Brain microvascular endothelial cell (primary cell): ENCODE measurements at regions not wholly inside any gene's neighbourhood (a gene's known extent, or its start where the extent isn't known, plus 50 kb on each side); places are given as distances from the start of the nearest gene placed in this dataset.

Source experiments
- DNase-seq: peaks from one replicate; pipeline ENCODE4 v3.0.0-alpha.2; 2020
- H3K27ac ChIP-seq: fragments of 250-450 bp; sonication (Bioruptor Pico); 2 replicates; pipeline ENCODE4 v1.5.1; 2020; ENCODE audit warnings: mild to moderate bottlenecking, moderate library complexity
- H3K27me3 ChIP-seq: fragments of 250-450 bp; sonication (Bioruptor Pico); replicated peaks from 2 replicates; pipeline ENCODE4 v1.5.1; 2020; ENCODE audit warnings: mild to moderate bottlenecking
- H3K36me3 ChIP-seq: fragments of 250-450 bp; sonication (Bioruptor Pico); replicated peaks from 2 replicates; pipeline ENCODE4 v1.5.1; 2020; ENCODE audit warnings: mild to moderate bottlenecking
- H3K4me3 ChIP-seq: 2 replicates; pipeline ENCODE4 v1.5.1; 2011; ENCODE audit warnings: low read depth, mild to moderate bottlenecking, control low read depth, low read length, moderate library complexity
- CTCF ChIP-seq: IDR thresholded peaks from 2 replicates; pipeline ENCODE4 v1.5.1; 2011; ENCODE audit warnings: low read depth, mild to moderate bottlenecking, moderate library complexity, low read length, control low read depth, inconsistent platforms; ENCODE audit errors: missing control alignments
- in situ Hi-C: cut with HindIII; loops from 2 replicates; pipeline ENCODE4 v1.10.0; 2017; ENCODE audit warnings: low sequenced_read_pairs, low pct_ligation_motif_present

DNA sequence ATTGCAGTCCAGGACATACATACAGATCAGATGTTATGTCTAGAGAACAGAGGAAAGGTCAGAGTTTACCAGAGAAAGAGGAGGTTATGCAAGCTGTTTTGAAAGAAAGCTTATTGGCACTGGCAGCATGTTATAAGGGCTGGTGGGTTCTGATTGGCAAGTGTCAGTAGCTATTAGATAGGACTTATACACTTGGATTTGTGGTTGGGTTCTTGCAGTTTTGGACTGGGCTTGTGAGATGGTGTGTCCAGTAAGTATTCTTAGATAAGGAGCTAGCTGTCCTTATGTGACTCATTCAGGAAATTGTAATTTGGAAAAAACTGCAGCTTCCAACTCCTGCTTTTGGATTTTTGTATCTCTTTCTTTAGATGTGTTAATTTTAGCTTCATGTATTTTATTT, 130.7 kb upstream of the NAMPT start:
- peak; percentile 36 for DNase-seq
- in situ Hi-C loops: no loop called here
- no peaks in the 10 kb centered on the region for H3K27me3 ChIP-seq
- H3K36me3 ChIP-seq: no peaks in the 10 kb centered on the region
- H3K4me3 ChIP-seq: no peak overlapping the region
- no peak overlapping the region for H3K27ac ChIP-seq
- TF ChIP-seq CTCF: no peak

GRCh38 chr7:106413446-106413845, 128.7 kb upstream of the NAMPT start:
- Histone ChIP-seq H3K4me3 (no peak overlapping the region), H3K27ac (no peak overlapping the region), H3K27me3 (no peaks in the 10 kb centered on the region), H3K36me3 (no peaks in the 10 kb centered on the region)
- DNase-seq: no peak
- in situ Hi-C loops: no loop called here
- no peak for TF ChIP-seq CTCF

- Histone ChIP-seq H3K27me3 (no peaks in the 10 kb centered on the region), H3K27ac (no peak overlapping the region), H3K36me3 (no peaks in the 10 kb centered on the region), H3K4me3 (no peak overlapping the region)
- DNase-seq: no peak
- in situ Hi-C loops: no loop called here
- TF ChIP-seq CTCF: no peak
Measured at GRCh38 chr7:106405697-106406141, 120.9 kb upstream of the NAMPT start.

DNA sequence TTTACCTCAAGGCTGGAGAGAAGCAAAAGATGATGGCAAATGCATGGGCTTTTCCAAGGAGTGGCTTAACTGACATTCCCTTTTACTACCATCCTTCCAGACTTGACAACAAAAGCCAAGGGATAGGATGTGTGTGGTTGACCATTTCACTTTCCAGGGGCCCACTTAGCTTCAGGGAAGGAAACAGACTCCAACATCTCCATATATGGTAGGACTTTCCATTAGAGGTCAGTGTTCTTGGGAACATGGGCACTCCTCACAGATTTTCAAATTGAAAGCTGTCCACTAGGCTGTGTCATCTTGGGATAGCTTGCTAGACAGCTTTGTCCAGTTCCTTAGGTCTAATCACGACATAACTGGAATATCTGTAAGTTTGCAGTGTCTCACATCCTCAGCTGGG, 118.1 kb upstream of the NAMPT start:
- no peak for DNase-seq
- in situ Hi-C loops: no loop called here

DNA sequence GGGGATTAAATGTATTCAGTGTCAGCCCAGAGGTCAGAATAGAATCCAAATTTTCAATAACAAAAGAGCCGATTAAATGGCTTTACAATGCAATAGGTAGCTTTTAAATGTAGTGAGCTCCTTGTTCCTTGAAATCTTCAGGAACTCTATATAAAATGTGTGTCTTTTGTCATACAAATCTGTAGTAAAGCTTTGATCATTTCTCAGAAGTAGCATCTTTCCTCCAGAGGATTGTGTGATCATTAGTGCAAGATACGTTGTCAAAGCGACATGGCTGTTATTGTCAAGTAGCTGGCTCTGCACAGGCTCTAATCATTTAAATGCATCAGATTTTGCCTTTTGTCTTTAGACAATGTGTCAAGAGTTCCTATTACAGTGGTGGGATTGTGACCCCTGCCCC, 116.1 kb upstream of the NAMPT start:
- in situ Hi-C loops: no loop called here
- H3K4me3 ChIP-seq: no peak overlapping the region
- no peak for TF ChIP-seq CTCF
- no peak overlapping the region for H3K27ac ChIP-seq
- DNase-seq: no peak
- no peaks in the 10 kb centered on the region for H3K36me3 ChIP-seq
- H3K27me3 ChIP-seq: no peaks in the 10 kb centered on the region

More for the DNA sequence above, 118.1 kb upstream of the NAMPT start:
- no peaks in the 10 kb centered on the region for H3K27me3 ChIP-seq
- no peak for TF ChIP-seq CTCF
- no peaks in the 10 kb centered on the region for H3K36me3 ChIP-seq
- no peak overlapping the region for H3K27ac ChIP-seq
- H3K4me3 ChIP-seq: no peak overlapping the region

DNA sequence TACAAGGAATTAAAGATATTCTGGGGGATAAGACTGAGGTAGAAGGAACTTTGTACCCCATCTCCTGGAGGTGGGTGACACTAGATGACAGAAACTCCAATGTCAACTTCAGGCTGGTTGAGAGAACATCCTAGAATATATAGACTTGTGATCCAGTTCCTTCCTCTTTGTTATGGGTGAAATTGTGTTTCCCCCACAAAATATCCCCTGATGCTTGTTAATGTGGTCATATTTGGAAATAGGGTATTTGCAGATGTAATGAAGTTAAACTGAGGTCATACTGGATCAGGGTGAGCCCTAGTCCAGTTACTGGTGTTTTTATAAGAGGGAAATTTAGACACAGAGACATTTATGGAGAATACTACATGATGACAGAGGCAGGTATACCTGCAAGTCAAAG, 114.0 kb upstream of the NAMPT start:
- Histone ChIP-seq H3K27me3 (no peaks in the 10 kb centered on the region), H3K4me3 (no peak overlapping the region), H3K36me3 (no peaks in the 10 kb centered on the region), H3K27ac (no peak overlapping the region)
- in situ Hi-C loops: no loop called here
- DNase-seq: no peak
- TF ChIP-seq CTCF: no peak
